Neural progenitor cell (in vitro differentiated cells): ENCODE measurements at regions not wholly inside any gene's neighbourhood (a gene's known extent, or its start where the extent isn't known, plus 50 kb on each side); places are given as distances from the start of the nearest gene placed in this dataset.

Source experiments
- DNase-seq: peaks from one replicate; pipeline ENCODE4 v3.0.0-alpha.2; 2016; ENCODE audit warnings: low spot score
- H2AFZ ChIP-seq: fragments of 200-600 bp; sonication (generic); replicated peaks from 2 replicates; pipeline ENCODE4 v1.6.1; 2016; ENCODE audit warnings: antibody characterized with exemption
- H3F3A ChIP-seq: fragments of 200-600 bp; sonication (generic); 2 replicates; pipeline ENCODE4 v1.6.1; 2016; ENCODE audit warnings: antibody characterized with exemption, low read depth
- H3K27ac ChIP-seq: fragments of 200-600 bp; sonication (generic); 2 replicates; pipeline ENCODE4 v1.5.1; 2016; ENCODE audit warnings: mild to moderate bottlenecking
- H3K27me3 ChIP-seq: fragments of 200-600 bp; sonication (generic); 2 replicates; pipeline ENCODE4 v1.6.1; 2016; ENCODE audit warnings: mild to moderate bottlenecking, moderate library complexity
- H3K36me3 ChIP-seq: fragments of 200-600 bp; sonication (generic); 2 replicates; pipeline ENCODE4 v1.5.1; 2016
- H3K4me1 ChIP-seq: fragments of 200-600 bp; sonication (generic); 2 replicates; pipeline ENCODE4 v1.6.1; 2016; ENCODE audit warnings: mixed run types
- H3K4me2 ChIP-seq: fragments of 200-600 bp; sonication (generic); 2 replicates; pipeline ENCODE4 v1.6.1; 2016
- H3K4me3 ChIP-seq: fragments of 200-600 bp; sonication (generic); 2 replicates; pipeline ENCODE4 v1.5.1; 2016
- H3K79me2 ChIP-seq: fragments of 200-600 bp; sonication (generic); 2 replicates; pipeline ENCODE4 v1.6.1; 2016; ENCODE audit warnings: low read depth
- H3K9ac ChIP-seq: fragments of 200-600 bp; sonication (generic); 2 replicates; pipeline ENCODE4 v1.6.1; 2016
- H3K9me3 ChIP-seq: fragments of 200-600 bp; sonication (generic); 2 replicates; pipeline ENCODE4 v1.5.1; 2016; ENCODE audit warnings: low read depth
- H4K20me1 ChIP-seq: fragments of 200-600 bp; sonication (generic); 2 replicates; pipeline ENCODE4 v1.6.1; 2016; ENCODE audit warnings: low read depth
- H3K27ac Mint-ChIP-seq: 3 replicates; pipeline ENCODE4 v1.8.0; 2021; ENCODE audit warnings: mixed read lengths
- H3K27me3 Mint-ChIP-seq: 2 replicates; pipeline ENCODE4 v1.8.0; 2022; ENCODE audit warnings: low read depth, mild to moderate bottlenecking, inconsistent platforms, moderate library complexity, mixed read lengths; ENCODE audit not compliant: insufficient read depth
- H3K36me3 Mint-ChIP-seq: 3 replicates; pipeline ENCODE4 v1.8.0; 2021; ENCODE audit warnings: mixed read lengths
- H3K4me1 Mint-ChIP-seq: 3 replicates; pipeline ENCODE4 v1.8.0; 2021; ENCODE audit warnings: mixed read lengths
- H3K4me3 Mint-ChIP-seq: 3 replicates; pipeline ENCODE4 v1.8.0; 2021; ENCODE audit warnings: mild to moderate bottlenecking, moderate library complexity, mixed read lengths
- H3K9me3 Mint-ChIP-seq: 3 replicates; pipeline ENCODE4 v1.8.0; 2020; ENCODE audit warnings: mixed read lengths
- CTCF ChIP-seq: fragments of 200-600 bp; sonication (generic); IDR thresholded peaks from 2 replicates; pipeline ENCODE4 v1.5.1; 2017; ENCODE audit warnings: antibody characterized with exemption, mild to moderate bottlenecking
- EZH2 ChIP-seq: fragments of 200-600 bp; sonication (generic); IDR thresholded peaks from 2 replicates; pipeline ENCODE4 v1.6.1; 2017; ENCODE audit warnings: antibody characterized with exemption, mild to moderate bottlenecking, moderate library complexity
- EZH2phosphoT487 ChIP-seq: fragments of 200-600 bp; sonication (generic); IDR thresholded peaks from 2 replicates; pipeline ENCODE4 v1.6.1; 2017; ENCODE audit warnings: antibody characterized with exemption

- Mint-ChIP-seq H3K36me3 (no peaks in the 10 kb centered on the region), H3K27ac (no peak overlapping the region), H3K9me3 (no peaks in the 10 kb centered on the region), H3K4me3 (no peak overlapping the region), H3K27me3 (peaks cover 2% of the 10 kb centered on the region), H3K4me1 (no peaks in the 10 kb centered on the region)
- Histone ChIP-seq H3K9me3 (no peaks in the 10 kb centered on the region), H3K4me2 (no peak overlapping the region), H3K27me3 (no peaks in the 10 kb centered on the region), H3K9ac (no peak overlapping the region), H3F3A (no peaks in the 10 kb centered on the region), H3K79me2 (no peaks in the 10 kb centered on the region), H2AFZ (no peak overlapping the region), H3K36me3 (no peaks in the 10 kb centered on the region), H3K4me1 (no peaks in the 10 kb centered on the region), H3K4me3 (no peak overlapping the region), H3K27ac (no peak overlapping the region), H4K20me1 (no peaks in the 10 kb centered on the region)
- TF ChIP-seq EZH2phosphoT487 = no peak
- DNase-seq = no peak
Observed at GRCh38 chr16:52076332-52076731, 470.6 kb downstream of the TOX3 start.

GRCh38 chr16:52074133-52074532, 472.8 kb downstream of the TOX3 start:
- Histone ChIP-seq H3K9ac (no peak overlapping the region), H3K4me1 (no peaks in the 10 kb centered on the region), H3K79me2 (no peaks in the 10 kb centered on the region), H2AFZ (no peak overlapping the region), H3K27me3 (no peaks in the 10 kb centered on the region), H3K4me2 (no peak overlapping the region), H3K4me3 (no peak overlapping the region), H3K27ac (no peak overlapping the region), H3K9me3 (no peaks in the 10 kb centered on the region), H4K20me1 (no peaks in the 10 kb centered on the region), H3F3A (no peaks in the 10 kb centered on the region), H3K36me3 (no peaks in the 10 kb centered on the region)
- no peak for DNase-seq
- no peak overlapping the region for H3K27ac Mint-ChIP-seq
- no peaks in the 10 kb centered on the region for H3K4me1 Mint-ChIP-seq
- no peaks in the 10 kb centered on the region for H3K9me3 Mint-ChIP-seq
- TF ChIP-seq EZH2 = no peak
- no peak for TF ChIP-seq EZH2phosphoT487
- no peak for TF ChIP-seq CTCF
- no peaks in the 10 kb centered on the region for H3K36me3 Mint-ChIP-seq
- H3K27me3 Mint-ChIP-seq = peaks cover 2% of the 10 kb centered on the region
- no peak overlapping the region for H3K4me3 Mint-ChIP-seq

GRCh38 chr16:52073024-52073423, 473.9 kb downstream of the TOX3 start:
- H3K36me3 ChIP-seq = no peaks in the 10 kb centered on the region
- no peaks in the 10 kb centered on the region for H3K79me2 ChIP-seq
- no peak overlapping the region for H3K27ac ChIP-seq
- Mint-ChIP-seq H3K36me3 (no peaks in the 10 kb centered on the region), H3K27me3 (peaks cover 2% of the 10 kb centered on the region), H3K9me3 (no peaks in the 10 kb centered on the region), H3K4me1 (no peaks in the 10 kb centered on the region), H3K4me3 (no peak overlapping the region), H3K27ac (no peak overlapping the region)
- no peak overlapping the region for H2AFZ ChIP-seq
- H3K4me2 ChIP-seq = no peak overlapping the region
- H3F3A ChIP-seq = no peaks in the 10 kb centered on the region
- no peak for TF ChIP-seq CTCF
- no peak for TF ChIP-seq EZH2
- TF ChIP-seq EZH2phosphoT487 = no peak
- no peak overlapping the region for H3K4me3 ChIP-seq
- no peaks in the 10 kb centered on the region for H4K20me1 ChIP-seq
- DNase-seq = no peak
- H3K4me1 ChIP-seq = peaks cover 3% of the 10 kb centered on the region
- no peak overlapping the region for H3K9ac ChIP-seq
- no peaks in the 10 kb centered on the region for H3K27me3 ChIP-seq
- H3K9me3 ChIP-seq = no peaks in the 10 kb centered on the region

GRCh38 chr16:52071101-52071500, 475.8 kb downstream of the TOX3 start:
- Mint-ChIP-seq H3K4me1 (no peaks in the 10 kb centered on the region), H3K9me3 (no peaks in the 10 kb centered on the region), H3K27ac (no peak overlapping the region), H3K27me3 (no peaks in the 10 kb centered on the region), H3K36me3 (no peaks in the 10 kb centered on the region), H3K4me3 (no peak overlapping the region)
- Histone ChIP-seq H3K4me1 (peaks cover 3% of the 10 kb centered on the region), H3F3A (no peaks in the 10 kb centered on the region), H3K9ac (no peak overlapping the region), H3K27ac (no peak overlapping the region), H3K36me3 (no peaks in the 10 kb centered on the region), H3K9me3 (no peaks in the 10 kb centered on the region), H2AFZ (no peak overlapping the region), H3K79me2 (no peaks in the 10 kb centered on the region), H3K4me3 (no peak overlapping the region), H3K27me3 (no peaks in the 10 kb centered on the region), H4K20me1 (no peaks in the 10 kb centered on the region), H3K4me2 (no peak overlapping the region)
- TF ChIP-seq CTCF (no peak), EZH2phosphoT487 (no peak), EZH2 (no peak)
- no peak for DNase-seq
